Right renal cortex interstitium (tissue), 3 donors: ENCODE measurements at regions not wholly inside any gene's neighbourhood (a gene's known extent, or its start where the extent isn't known, plus 50 kb on each side); places are given as distances from the start of the nearest gene placed in this dataset.

Experiments
- DNase-seq, 3 donors: peaks; one replicate each; pipeline ENCODE4 v3.0.0-alpha.2; 2013; ENCODE audit warnings: low read depth in 3 of 3, low spot score in 2 of 3

GRCh38 chr22:19620742-19621371, 93.4 kb upstream of the SEPTIN5 start:
- no peak for DNase-seq

- DNase-seq = no peak
Measured at GRCh38 chr22:19621373-19622060, 92.8 kb upstream of the SEPTIN5 start.

- no peak for DNase-seq
Measured at GRCh38 chr22:19622061-19622441, 92.3 kb upstream of the SEPTIN5 start.

- no peak for DNase-seq
Measured at GRCh38 chr22:19625331-19626041, 88.8 kb upstream of the SEPTIN5 start.

GRCh38 chr22:19626042-19626587, 88.2 kb upstream of the SEPTIN5 start:
- DNase-seq = no peak

GRCh38 chr22:19626666-19627065, 87.6 kb upstream of the SEPTIN5 start:
- DNase-seq = no peak

- DNase-seq = no peak
Measured at GRCh38 chr22:19628038-19628776, 86.1 kb upstream of the SEPTIN5 start.

GRCh38 chr22:19629331-19629719, 85.0 kb upstream of the SEPTIN5 start:
- no peak for DNase-seq

- DNase-seq = peak in 2 of 3 donors; percentile 62 to 73
Measured at GRCh38 chr22:19629720-19630419, 84.4 kb upstream of the SEPTIN5 start.

- DNase-seq = no peak
Measured at GRCh38 chr22:19630614-19631013, 83.7 kb upstream of the SEPTIN5 start.

- DNase-seq = no peak
Measured at GRCh38 chr22:19631899-19632667, 82.2 kb upstream of the SEPTIN5 start.

GRCh38 chr22:19632668-19633148, 81.6 kb upstream of the SEPTIN5 start:
- DNase-seq = no peak

GRCh38 chr22:19634226-19634975, 79.9 kb upstream of the SEPTIN5 start:
- no peak for DNase-seq

- DNase-seq = no peak
Measured at GRCh38 chr22:19635644-19636043, 78.7 kb upstream of the SEPTIN5 start.

- no peak for DNase-seq
Measured at GRCh38 chr22:19636696-19637407, 77.5 kb upstream of the SEPTIN5 start.

- DNase-seq = no peak
Measured at GRCh38 chr22:19637408-19638281, 76.7 kb upstream of the SEPTIN5 start.
